Activated T-helper 9 cell treated with anti-CD3 and anti-CD28 coated beads, Interleukin-2, amount 50 U/mL, for 16 hours (primary cell): ENCODE measurements at regions not wholly inside any gene's neighbourhood (a gene's known extent, or its start where the extent isn't known, plus 50 kb on each side); places are given as distances from the start of the nearest gene placed in this dataset.
A peak's percentile ranks its signal among the peaks of the same experiment; 100 is the strongest.
"Not testable (repeated sequence)": the region's sequence is repeated elsewhere in the genome, so short reads cannot be mapped to it uniquely, and the experiment has no call there.

ENCODE experiments used
- DNase-seq: peaks from one replicate; pipeline ENCODE4 v3.0.0-alpha.2; 2020; ENCODE audit warnings: low read depth

GRCh38 chr17:30712859-30713258 lies 111.6 kb downstream of the CRLF3 start:
- not testable (repeated sequence) for DNase-seq

DNA sequence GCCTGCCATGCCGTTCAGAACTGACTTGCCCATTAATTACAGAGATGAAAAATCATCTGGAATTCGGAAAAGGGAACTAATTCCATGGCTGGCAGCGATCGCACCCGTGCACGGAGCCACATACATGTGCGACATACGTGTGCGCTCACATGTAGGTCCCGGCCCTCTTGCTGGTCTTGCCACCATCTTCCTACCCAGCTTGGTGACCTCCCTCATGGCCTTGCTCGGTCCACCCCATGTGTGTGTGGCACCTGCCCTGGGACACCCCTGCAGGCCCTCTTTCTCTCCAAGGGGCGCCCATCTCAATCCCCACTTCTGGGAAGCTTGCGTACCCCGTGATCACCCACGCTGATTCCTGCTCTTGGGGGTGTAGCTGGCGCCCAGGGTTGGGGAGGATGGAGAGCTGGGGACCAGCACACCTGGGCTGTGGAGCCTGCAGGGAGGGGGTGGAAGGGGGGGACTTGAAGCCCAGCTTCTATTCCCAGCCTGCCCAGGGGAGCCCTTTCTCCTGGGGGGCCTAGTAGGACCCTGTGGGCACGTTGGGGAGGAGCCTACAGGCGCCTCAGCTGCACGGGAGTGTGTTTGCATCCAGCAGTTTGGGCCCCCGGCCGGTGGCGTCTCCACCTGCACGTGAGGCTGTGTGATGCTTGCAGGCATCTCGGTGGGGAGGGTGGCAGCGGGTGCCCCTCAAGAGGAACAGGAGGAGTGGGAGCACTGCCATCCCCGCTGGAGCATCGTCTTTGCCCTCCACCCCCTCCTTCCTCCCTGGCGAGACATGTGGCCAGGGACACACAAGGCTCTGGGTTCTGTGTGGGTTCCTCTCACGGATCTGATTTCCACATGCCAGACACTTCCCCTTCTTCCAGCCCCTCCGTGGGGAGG lies 112.6 kb downstream of the CRLF3 start:
- not testable (repeated sequence) for DNase-seq

GRCh38 chr17:30711176-30711575 lies 113.3 kb downstream of the CRLF3 start:
- DNase-seq = not testable (repeated sequence)

DNA sequence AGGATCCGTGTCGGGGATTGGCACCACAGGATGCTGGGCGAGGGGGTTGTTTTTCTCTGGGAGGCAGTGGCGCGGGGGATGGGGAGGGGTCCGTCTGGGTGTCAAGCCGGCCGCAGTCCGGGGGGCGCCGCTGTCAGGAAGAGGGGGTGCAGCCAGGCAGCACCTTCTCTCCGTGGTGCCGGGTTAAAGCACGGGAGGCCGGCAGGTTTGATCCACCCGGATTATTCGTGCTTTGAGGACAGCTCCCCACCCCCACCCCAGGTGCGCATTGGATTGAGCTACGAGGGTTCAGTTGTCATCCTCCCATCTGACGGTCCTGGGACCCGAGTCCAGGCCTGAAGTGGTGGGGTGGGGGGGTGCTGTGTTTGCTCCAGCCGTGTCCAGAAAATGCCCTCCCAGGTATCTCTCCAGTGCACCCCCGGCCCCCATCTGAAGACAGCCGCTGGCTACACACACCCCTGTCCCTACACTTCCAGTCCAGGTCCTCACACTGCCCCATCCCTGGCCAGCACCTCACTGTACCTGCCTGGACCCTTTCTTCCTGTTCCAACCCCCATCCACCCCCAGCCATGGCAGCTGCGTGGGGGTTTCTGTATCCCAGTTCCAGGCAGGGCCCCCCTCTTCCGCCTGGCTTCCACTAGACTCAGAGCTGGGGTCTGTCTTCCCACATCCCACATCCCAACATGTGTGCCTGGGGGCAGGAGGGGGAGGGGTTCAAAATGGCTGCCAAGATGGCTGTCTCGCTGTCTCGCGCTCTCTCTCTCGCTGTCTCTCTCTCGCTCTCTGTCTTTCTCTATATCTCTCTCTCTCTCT lies 114.0 kb downstream of the CRLF3 start:
- not testable (repeated sequence) for DNase-seq

DNA sequence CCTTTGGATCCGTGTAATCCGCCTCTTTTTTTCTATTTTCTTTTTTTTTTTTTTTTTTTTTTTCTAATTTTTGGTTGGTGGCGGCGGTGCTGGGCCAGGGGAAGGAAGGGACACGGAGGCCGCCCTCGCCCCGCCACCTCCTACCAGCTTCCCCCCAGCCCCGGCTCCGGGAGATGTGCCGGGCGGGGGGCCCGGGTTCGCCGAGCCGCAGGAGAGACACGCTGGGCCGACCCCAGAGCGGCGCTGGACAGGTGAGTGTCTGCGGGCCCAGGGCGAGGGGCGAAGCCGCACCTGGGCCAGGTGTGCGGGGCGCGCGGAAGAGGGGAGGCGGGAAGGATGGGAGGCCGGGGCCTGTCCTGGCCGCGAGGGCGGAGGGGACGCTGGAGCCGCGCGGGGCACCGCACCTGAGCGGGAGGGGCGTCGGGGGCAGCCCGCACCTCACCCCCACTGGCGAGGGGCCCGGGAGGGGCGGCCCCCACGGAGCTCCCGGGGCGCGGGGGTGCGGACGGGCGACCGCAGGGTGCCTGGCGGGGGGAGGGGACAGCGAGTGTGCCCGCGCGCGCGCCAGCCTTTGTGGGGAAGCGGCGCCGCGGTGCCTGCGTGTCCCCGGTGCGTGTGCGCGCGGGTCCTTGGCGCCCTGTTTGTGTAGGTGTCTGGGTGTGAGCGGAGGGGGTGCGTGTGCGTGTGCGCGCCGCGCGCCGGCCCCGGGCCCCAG lies 114.8 kb downstream of the CRLF3 start:
- DNase-seq = not testable (repeated sequence)

- peak; percentile 8 for DNase-seq
Observed at GRCh38 chr17:30709096-30709495, 115.4 kb downstream of the CRLF3 start.

GRCh38 chr17:30708241-30709078 lies 116.0 kb downstream of the CRLF3 start:
- peak; percentile 47 for DNase-seq

DNA sequence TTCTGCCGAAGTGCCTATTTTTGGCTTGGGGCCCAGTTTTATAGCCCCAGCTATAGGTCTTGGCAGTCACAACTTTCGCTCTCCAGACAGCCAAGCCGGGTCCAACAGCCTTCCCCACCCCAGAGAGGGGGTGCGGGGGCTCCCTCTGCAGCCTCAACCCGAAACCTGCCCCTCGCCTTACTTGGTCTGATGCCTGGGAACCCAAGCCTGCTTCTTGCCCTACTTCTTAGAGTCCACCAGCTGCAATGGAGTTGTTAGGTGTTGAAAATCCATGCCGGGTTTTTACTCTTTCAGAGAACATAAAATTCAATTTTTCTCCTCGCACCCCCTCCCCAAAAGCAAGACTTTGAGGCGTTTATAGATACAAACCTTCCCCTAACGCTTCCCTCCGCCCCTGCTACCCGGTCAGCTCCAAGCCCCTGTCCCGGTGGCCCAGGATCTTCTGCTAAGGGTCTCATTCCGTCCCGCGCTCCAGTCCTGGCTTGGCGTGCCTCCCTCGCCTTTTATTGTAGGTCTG lies 116.7 kb downstream of the CRLF3 start:
- DNase-seq = not testable (repeated sequence)

DNA sequence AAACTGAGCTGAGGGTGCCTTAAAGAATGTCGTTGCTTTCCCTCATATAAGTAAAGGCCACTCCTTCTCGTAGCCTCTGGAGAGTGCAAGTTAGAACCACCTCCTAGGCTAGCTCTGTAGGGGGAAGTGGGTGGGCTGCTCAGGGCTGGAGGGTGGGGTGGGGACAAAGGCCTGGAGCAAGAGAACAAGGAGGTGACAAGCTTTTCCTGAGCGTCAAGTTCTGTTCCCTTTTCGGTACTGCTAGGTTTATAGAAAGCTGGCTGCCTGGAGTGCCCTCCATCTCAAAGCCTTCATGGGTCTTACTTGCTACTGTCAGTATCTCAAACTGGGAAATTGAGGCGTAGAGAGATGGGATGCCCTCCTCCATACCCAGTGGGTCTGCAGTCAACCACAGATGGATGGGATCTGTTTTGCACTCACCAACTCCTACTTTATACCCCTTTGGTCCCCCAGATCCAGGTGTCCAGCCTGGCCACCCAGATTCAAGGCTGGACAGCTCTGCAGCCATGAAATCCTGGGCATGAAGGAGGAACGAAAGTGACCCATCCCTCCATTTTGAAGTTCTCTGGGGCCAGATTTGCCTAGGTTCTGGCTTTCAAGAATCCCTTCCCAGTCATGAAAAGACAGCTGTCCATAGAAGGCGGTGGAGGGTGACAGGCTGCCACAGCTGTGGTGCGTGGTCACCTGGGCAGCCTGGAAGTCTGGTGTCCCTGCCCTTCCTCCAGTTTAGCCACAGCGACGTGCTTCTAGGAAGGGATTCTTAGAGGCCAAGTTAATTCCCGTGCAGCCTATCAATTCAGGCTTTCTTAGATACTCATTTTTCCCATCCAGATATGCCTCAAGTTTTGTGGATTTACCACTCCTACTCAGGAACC lies 117.8 kb downstream of the CRLF3 start:
- not testable (repeated sequence) for DNase-seq

DNA sequence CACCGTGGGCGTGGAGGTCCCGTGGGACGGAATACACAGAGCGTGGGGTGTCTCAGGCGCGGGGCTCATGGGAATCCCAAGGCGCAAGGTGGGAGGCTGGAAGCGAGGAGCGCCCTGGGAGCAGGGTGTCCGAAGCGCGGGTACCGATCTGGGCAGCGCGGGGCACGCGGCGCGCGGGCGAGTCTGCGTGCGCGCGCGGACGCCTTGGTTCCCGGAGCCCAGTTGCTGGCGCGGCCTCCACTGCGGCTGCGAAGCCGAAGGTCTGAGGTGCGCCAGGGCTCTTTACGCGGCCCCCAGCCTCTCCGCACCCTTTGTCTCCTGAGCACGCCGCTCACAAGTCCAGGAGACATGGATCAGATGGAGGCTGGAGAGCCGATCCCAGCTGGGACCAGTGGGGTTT lies 118.5 kb downstream of the CRLF3 start:
- not testable (repeated sequence) for DNase-seq

GRCh38 chr17:30701498-30701989 lies 122.9 kb downstream of the CRLF3 start:
- no peak for DNase-seq

GRCh38 chr17:30700833-30701232 lies 123.7 kb downstream of the CRLF3 start:
- DNase-seq = not testable (repeated sequence)

- peak; percentile 62 for DNase-seq
Observed at GRCh38 chr17:30697619-30698460, 126.7 kb downstream of the CRLF3 start.

DNA sequence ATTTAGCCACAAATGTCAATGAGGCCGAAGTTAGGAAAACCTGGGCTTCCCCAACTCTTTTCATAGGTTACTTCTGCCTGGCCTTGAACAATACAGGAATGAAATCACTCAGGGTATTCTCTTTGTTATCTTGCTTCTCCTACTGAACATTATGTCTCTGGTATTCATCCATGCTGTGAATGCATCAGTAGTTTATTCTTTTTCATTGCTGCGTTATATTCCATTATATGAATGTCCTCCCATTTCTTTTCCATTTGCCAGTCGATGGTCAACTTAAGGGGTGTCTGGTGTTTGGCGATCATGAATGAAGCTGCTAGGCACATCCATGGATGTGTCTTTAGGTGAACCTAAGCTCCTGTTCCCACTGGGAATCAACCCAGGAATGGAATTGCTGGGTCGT lies 128.3 kb downstream of the CRLF3 start:
- no peak for DNase-seq

DNA sequence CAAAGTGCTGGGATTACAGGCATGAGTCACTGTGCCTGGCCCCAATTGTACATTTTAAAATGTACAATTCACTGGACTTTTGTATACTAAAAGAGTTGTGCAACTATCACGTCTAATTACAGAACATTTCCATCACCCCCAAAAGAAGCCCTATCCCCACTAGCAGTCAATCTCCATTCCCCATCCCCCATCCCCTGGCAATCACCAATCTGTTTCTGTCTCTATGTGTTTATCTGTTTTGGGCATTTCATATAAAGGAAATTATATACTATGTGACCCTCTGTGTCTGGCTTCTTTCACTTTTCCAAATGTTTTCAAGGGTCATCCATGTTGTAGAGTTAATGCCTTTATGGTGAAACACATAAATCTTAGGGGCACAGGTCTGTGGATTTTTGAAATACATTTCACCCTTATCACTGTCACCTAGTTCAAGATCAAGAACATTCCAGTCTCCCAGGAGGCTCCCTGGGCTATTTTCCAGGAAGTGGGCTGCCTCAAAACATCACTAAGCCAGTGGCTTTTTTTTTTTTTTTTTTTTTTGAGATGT lies 129.2 kb downstream of the CRLF3 start:
- not testable (repeated sequence) for DNase-seq

DNA sequence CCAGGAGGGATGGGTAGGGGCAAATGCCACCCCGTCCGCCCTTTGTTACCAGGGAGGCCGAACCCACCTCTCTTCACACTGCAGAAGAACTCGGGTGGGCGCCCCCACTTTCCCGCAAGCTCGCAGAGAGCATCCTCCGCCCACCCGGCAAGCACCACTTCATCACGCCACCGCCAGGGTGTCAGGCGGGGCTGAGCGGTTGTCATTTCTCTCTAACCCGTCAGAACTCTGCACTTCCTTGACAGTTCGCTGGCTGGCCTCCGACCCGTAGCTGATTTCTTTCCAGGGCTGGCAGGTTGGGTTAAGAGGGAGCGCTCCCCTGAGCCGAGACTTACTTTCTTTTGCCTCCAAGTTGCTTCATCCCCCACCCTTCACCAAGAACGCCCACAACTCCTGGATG lies 130.7 kb downstream of the CRLF3 start:
- DNase-seq = peak; percentile 17

DNA sequence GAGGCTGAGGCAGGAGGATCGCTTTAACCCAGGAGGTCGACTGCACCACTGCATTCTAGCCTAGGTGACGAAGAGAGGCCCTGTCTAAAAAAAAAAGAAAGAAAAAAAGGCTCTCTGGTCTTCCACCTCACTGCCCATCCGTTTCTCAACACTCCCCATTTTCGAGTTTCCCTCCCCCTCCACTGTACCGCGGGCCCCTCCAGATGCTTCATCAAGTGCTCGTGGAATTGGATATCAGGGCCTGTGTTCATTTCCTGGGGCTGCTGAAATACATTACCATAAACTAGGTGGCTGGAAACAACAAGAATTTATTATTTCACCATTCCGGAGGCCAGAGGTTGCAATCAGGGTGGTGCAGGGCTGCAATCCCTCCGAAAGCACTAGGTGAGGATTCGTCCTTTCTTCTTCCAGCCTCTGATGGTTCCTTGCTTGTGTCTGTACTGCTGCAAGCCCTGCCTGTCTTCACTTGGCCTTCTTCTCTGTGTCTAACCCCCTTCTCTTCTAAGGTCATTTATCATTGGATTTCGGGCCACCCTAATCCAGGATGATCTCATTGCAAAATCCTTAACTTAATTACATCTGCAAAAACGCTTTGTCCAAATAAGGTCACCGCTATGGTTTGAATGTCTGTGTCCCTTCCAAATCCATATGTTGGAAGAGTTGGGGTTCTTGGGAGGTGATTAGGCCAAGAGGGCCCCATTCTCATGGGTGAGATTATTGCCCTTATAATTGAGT lies 135.1 kb downstream of the CRLF3 start:
- not testable (repeated sequence) for DNase-seq
